GM12878 (cell line): ENCODE measurements at regions not wholly inside any gene's neighbourhood (a gene's known extent, or its start where the extent isn't known, plus 50 kb on each side); places are given as distances from the start of the nearest gene placed in this dataset.

ENCODE experiments used
- ATAC-seq: fragments of 200-7000 bp; cut with Tn5 transposase; 3 replicates; pipeline ENCODE4 v1.9.1; 2020; ENCODE audit warnings: mild to moderate bottlenecking, moderate library complexity
- BruUV-seq: library from RNA; stranded (reverse); fragments of 400-500 nt; replicated peaks from 2 replicates; lab custom pipeline; 2021; lab: Mats Ljungman, UMichigan
- CTCF ChIA-PET: fragments of 300-600 bp; sonication (Branson Sonifier 250); formaldehyde crosslinking; extraction: SDS; loops from one replicate; lab custom pipeline; 2021; ENCODE audit warnings: inconsistent platforms; lab: Yijun Ruan, JAX
- POLR2A ChIA-PET: fragments of 350-600 bp; formaldehyde crosslinking; extraction: SDS; loops from one replicate; lab custom pipeline; 2021; ENCODE audit warnings: inconsistent platforms; lab: Charles Lee
- RAD21 ChIA-PET: fragments of 300-600 bp; sonication (Branson Sonifier 250); formaldehyde crosslinking; loops from one replicate; lab custom pipeline; 2023; ENCODE audit warnings: antibody characterized with exemption; ENCODE audit not compliant: unreplicated experiment; lab: Charles Lee
- SMC1A ChIA-PET: fragments of 300-600 bp; sonication (Branson Sonifier 250); formaldehyde crosslinking; loops from one replicate; lab custom pipeline; 2023; ENCODE audit not compliant: unreplicated experiment, uncharacterized antibody; lab: Charles Lee
- DNase-seq: peaks from one replicate; pipeline ENCODE4 v3.0.0-alpha.2; 2011; ENCODE audit warnings: low read depth, low spot score
- FAIRE-seq: peaks from 3 replicates; lab custom pipeline; 2011; peaks lifted over from hg19 to GRCh38; lab: Jason Lieb, UNC
- H2AFZ ChIP-seq: 2 replicates; pipeline ENCODE4 v1.6.0; 2011; ENCODE audit warnings: low read depth, low read length, control low read depth; ENCODE audit not compliant: control insufficient read depth
- H3K27ac ChIP-seq: 2 replicates; pipeline ENCODE4 v1.5.1; 2011; ENCODE audit warnings: control low read depth; ENCODE audit not compliant: control insufficient read depth, insufficient read depth
- H3K27me3 ChIP-seq, 2 experiments: replicated peaks in 1 of 2; 2 replicates each; pipeline versions ENCODE4 v1.6.0 to v1.6.1; 2011; ENCODE audit warnings: low read length in 1 of 2; ENCODE audit not compliant: control insufficient read depth in 2 of 2, insufficient read depth in 2 of 2
- H3K36me3 ChIP-seq, 2 experiments: 2 replicates each; pipeline ENCODE4 v1.5.1; 2011; ENCODE audit warnings: low read length in 1 of 2; ENCODE audit not compliant: control insufficient read depth in 2 of 2, insufficient read depth in 2 of 2
- H3K4me1 ChIP-seq: 2 replicates; pipeline ENCODE4 v1.6.1; 2011; ENCODE audit warnings: mild to moderate bottlenecking, low read length, moderate library complexity, mixed read lengths; ENCODE audit not compliant: control insufficient read depth, insufficient read depth
- H3K4me2 ChIP-seq: 2 replicates; pipeline ENCODE4 v1.6.0; 2011; ENCODE audit warnings: control low read depth; ENCODE audit not compliant: control insufficient read depth, insufficient read depth
- H3K4me3 ChIP-seq: fragments of 200-600 bp; sonication (generic); 2 replicates; pipeline ENCODE4 v1.5.1; 2016
- H3K79me2 ChIP-seq: 2 replicates; pipeline ENCODE4 v1.6.0; 2011; ENCODE audit warnings: low read length; ENCODE audit not compliant: control insufficient read depth, insufficient read depth
- H3K9ac ChIP-seq: 2 replicates; pipeline ENCODE4 v1.8.0; 2011; ENCODE audit warnings: low read length, control low read depth, mixed read lengths; ENCODE audit not compliant: control insufficient read depth, insufficient read depth
- H3K9me3 ChIP-seq: replicated peaks from 3 replicates; pipeline ENCODE4 v1.5.1; 2011; ENCODE audit warnings: mild to moderate bottlenecking, low read length; ENCODE audit not compliant: control insufficient read depth, insufficient read depth
- H4K20me1 ChIP-seq: 2 replicates; pipeline ENCODE4 v1.6.0; 2011; ENCODE audit not compliant: control insufficient read depth, insufficient read depth
- IKZF1 ChIP-seq: fragments of 450-650 bp; conservative IDR thresholded peaks from 2 replicates; pipeline ENCODE4 v1.6.1; 2017; ENCODE audit warnings: antibody characterized with exemption, mild to moderate bottlenecking
- NBN ChIP-seq: fragments of 450-650 bp; IDR thresholded peaks from 2 replicates; pipeline ENCODE4 v1.6.1; 2016
- POLR2A ChIP-seq: IDR thresholded peaks from 2 replicates; pipeline ENCODE4 v1.6.1; 2011; ENCODE audit warnings: low read depth, mild to moderate bottlenecking, low read length
- RELB ChIP-seq: fragments of 450-650 bp; IDR thresholded peaks from 2 replicates; pipeline ENCODE4 v1.6.1; 2017; ENCODE audit warnings: low read depth, mild to moderate bottlenecking, moderate library complexity
- RFX5 ChIP-seq: IDR thresholded peaks from 2 replicates; pipeline ENCODE4 v1.6.1; 2011; ENCODE audit warnings: low read depth, low read length, improper control_type of control experiment
- SIN3A ChIP-seq: IDR thresholded peaks from 2 replicates; pipeline ENCODE4 v1.6.1; 2012; ENCODE audit warnings: low read depth, low read length, improper control_type of control experiment
- STAT1 ChIP-seq: fragments of 450-650 bp; conservative IDR thresholded peaks from 2 replicates; pipeline ENCODE4 v1.6.1; 2014; ENCODE audit warnings: antibody characterized with exemption, mild to moderate bottlenecking
- TCF3 ChIP-seq: IDR thresholded peaks from 2 replicates; pipeline ENCODE4 v1.6.1; 2012; ENCODE audit warnings: low read depth, mild to moderate bottlenecking, low read length, borderline replicate concordance; ENCODE audit not compliant: insufficient read depth
- USF2 ChIP-seq: IDR thresholded peaks from 2 replicates; pipeline ENCODE4 v1.6.1; 2011; ENCODE audit warnings: low read depth, low read length, improper control_type of control experiment, borderline replicate concordance
- ZBTB33 ChIP-seq: fragments of 450-650 bp; IDR thresholded peaks from 2 replicates; pipeline ENCODE4 v1.6.1; 2017; ENCODE audit warnings: mild to moderate bottlenecking
- WGBS: methylation state at CpG from one replicate; pipeline ENCODE4 v1.1.6; 2016; ENCODE audit warnings: low lambda C conversion rate; ENCODE audit not compliant: insufficient replicate concordance, insufficient coverage; ENCODE audit errors: missing lambda C conversion rate; 5-methylcytosine and 5-hydroxymethylcytosine counted together
- in situ Hi-C: fragments of 300-500 bp; cut with MboI; formaldehyde crosslinking; loops from 9 replicates; pipeline ENCODE4 v1.14.3; 2018; ENCODE audit warnings: mixed read lengths
- intact Hi-C: fragments of 100-400 bp; cut with micrococcal nuclease; formaldehyde crosslinking; loops from one replicate; pipeline ENCODE4 v1.14.2; 2022; ENCODE audit not compliant: unreplicated experiment

- in situ Hi-C loops (no loop called here), intact Hi-C loops (no loop called here)
- H3K27ac ChIP-seq = no peak overlapping the region
- no peak overlapping the region for H3K4me3 ChIP-seq
- ChIA-PET SMC1A (no interaction called here), POLR2A (no interaction called here), RAD21 (no interaction called here), CTCF (no interaction called here)
- TF ChIP-seq ZBTB33 (no peak), STAT1 (no peak), RELB (no peak), SIN3A (no peak), IKZF1 (no peak), RFX5 (no peak), POLR2A (no peak), NBN (no peak), USF2 (no peak), TCF3 (no peak)
- no peak overlapping the region for H3K9ac ChIP-seq
- no peaks in the 10 kb centered on the region for H3K4me1 ChIP-seq
- no peak overlapping the region for H3K4me2 ChIP-seq
- no peak for FAIRE-seq
- DNase-seq = no peak
- H2AFZ ChIP-seq = no peak overlapping the region
- H3K79me2 ChIP-seq = no peaks in the 10 kb centered on the region
- no peak for ATAC-seq
- no peaks in the 10 kb centered on the region for H4K20me1 ChIP-seq
- WGBS = 23% methylated on average over 4 of the region's 4 CpGs
- H3K27me3 ChIP-seq = no peaks in the 10 kb centered on the region
- H3K36me3 ChIP-seq = no peaks in the 10 kb centered on the region
- no peaks in the 10 kb centered on the region for H3K9me3 ChIP-seq
- no TSS peak for BruUV-seq
Measured at GRCh38 chr1:230578616-230579015, 63.7 kb upstream of the COG2 start.
